Muscle layer of duodenum (tissue), 2 donors: ENCODE measurements at regions not wholly inside any gene's neighbourhood (a gene's known extent, or its start where the extent isn't known, plus 50 kb on each side); places are given as distances from the start of the nearest gene placed in this dataset.

ENCODE experiments used
- H3K27ac ChIP-seq: one replicate; pipeline ENCODE4 v1.7.0; 2013; ENCODE audit warnings: mild to moderate bottlenecking, low read length
- H3K27me3 ChIP-seq: one replicate; pipeline ENCODE4 v1.7.0; 2013; ENCODE audit warnings: low read depth, mild to moderate bottlenecking, control low read depth, low read length
- H3K36me3 ChIP-seq, 2 donors: one replicate each; pipeline ENCODE4 v1.7.0; 2013; ENCODE audit warnings: low read length in 2 of 2, control low read depth in 1 of 2, mild to moderate bottlenecking in 1 of 2; ENCODE audit not compliant: insufficient read depth in 2 of 2, control insufficient read depth in 1 of 2
- H3K4me1 ChIP-seq, 2 donors: one replicate each; pipeline ENCODE4 v1.7.0; 2013; ENCODE audit warnings: low read length in 2 of 2, mild to moderate bottlenecking in 2 of 2, control low read depth in 1 of 2, moderate library complexity in 1 of 2; ENCODE audit not compliant: insufficient read depth in 2 of 2, control insufficient read depth in 1 of 2
- H3K4me3 ChIP-seq, 2 donors: one replicate each; pipeline ENCODE4 v1.7.0; 2013; ENCODE audit warnings: low read length in 2 of 2, low read depth in 1 of 2, mild to moderate bottlenecking in 1 of 2
- H3K9me3 ChIP-seq, 2 donors: one replicate each; pipeline ENCODE4 v1.7.0; 2013; ENCODE audit warnings: low read length in 2 of 2, control low read depth in 1 of 2, mild to moderate bottlenecking in 1 of 2; ENCODE audit not compliant: control insufficient read depth in 1 of 2
- donor health status: healthy.

DNA sequence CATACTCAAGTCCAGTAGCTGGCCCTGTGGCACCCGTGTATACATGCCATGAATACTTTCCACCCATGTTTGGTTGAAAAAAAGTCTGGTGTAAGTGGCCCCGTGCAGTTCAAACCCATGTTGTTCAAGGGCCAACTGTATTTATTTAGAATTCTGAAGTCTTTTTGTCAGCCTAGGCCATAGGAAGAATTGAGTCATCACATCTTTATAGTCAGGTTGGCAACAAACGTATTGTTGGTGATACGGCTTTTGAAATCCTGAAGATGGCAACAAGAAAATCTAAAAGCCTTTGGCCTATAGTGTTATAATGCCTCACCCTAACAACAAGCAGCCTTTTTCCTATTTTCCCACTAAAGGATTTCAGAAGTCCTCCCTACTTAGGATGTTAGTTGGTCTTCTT is 363.6 kb downstream of the PLPP3 start:
- Histone ChIP-seq H3K36me3 (no peaks in the 10 kb centered on the region), H3K27ac (no peak overlapping the region), H3K4me3 (no peak overlapping the region), H3K27me3 (no peaks in the 10 kb centered on the region), H3K4me1 (no peaks in the 10 kb centered on the region), H3K9me3 (no peaks in the 10 kb centered on the region)

DNA sequence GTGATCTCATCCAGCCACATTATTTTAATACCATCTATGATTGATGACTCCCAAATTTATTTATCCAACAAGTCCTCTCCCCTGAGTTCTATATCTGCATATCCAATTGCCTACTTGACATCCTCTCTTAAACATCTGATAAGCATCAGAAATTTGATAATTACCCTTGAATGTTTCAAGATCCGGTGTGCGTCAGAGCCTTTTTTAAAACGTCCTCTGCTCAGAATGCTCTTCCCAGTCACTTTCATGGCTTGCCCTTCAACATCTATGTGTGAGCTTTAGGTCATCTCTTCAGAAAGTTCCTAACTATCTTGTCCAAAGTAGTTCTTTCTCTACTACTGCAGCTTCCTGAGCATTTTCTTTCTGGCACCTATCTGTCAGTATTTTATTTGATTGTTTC is 364.3 kb downstream of the PLPP3 start:
- no peaks in the 10 kb centered on the region for H3K9me3 ChIP-seq
- no peaks in the 10 kb centered on the region for H3K4me1 ChIP-seq
- no peaks in the 10 kb centered on the region for H3K27me3 ChIP-seq
- H3K4me3 ChIP-seq: no peak overlapping the region
- H3K27ac ChIP-seq: no peak overlapping the region
- no peaks in the 10 kb centered on the region for H3K36me3 ChIP-seq

- Histone ChIP-seq H3K27me3 (no peaks in the 10 kb centered on the region), H3K4me1 (no peaks in the 10 kb centered on the region)
Observed at GRCh38 chr1:56213068-56213467, 366.3 kb downstream of the PLPP3 start.

GRCh38 chr1:56212143-56212542 is 367.2 kb downstream of the PLPP3 start:
- Histone ChIP-seq H3K9me3 (peaks cover 0 to 10% of the 10 kb centered on the region in 2 donors), H3K27ac (no peak overlapping the region), H3K4me1 (no peaks in the 10 kb centered on the region), H3K36me3 (no peaks in the 10 kb centered on the region), H3K27me3 (no peaks in the 10 kb centered on the region), H3K4me3 (no peak overlapping the region)

More at GRCh38 chr1:56213068-56213467, 366.3 kb downstream of the PLPP3 start:
- H3K27ac ChIP-seq: no peak overlapping the region
- peaks cover 0 to 4% of the 10 kb centered on the region in 2 donors for H3K9me3 ChIP-seq
- no peaks in the 10 kb centered on the region for H3K36me3 ChIP-seq
- no peak overlapping the region for H3K4me3 ChIP-seq

GRCh38 chr1:56206391-56206790 is 373.0 kb downstream of the PLPP3 start:
- no peaks in the 10 kb centered on the region for H3K4me1 ChIP-seq
- H3K9me3 ChIP-seq: peaks cover 0 to 18% of the 10 kb centered on the region in 2 donors
- no peak overlapping the region for H3K4me3 ChIP-seq
- H3K36me3 ChIP-seq: no peaks in the 10 kb centered on the region
- H3K27me3 ChIP-seq: no peaks in the 10 kb centered on the region
- H3K27ac ChIP-seq: no peak overlapping the region

DNA sequence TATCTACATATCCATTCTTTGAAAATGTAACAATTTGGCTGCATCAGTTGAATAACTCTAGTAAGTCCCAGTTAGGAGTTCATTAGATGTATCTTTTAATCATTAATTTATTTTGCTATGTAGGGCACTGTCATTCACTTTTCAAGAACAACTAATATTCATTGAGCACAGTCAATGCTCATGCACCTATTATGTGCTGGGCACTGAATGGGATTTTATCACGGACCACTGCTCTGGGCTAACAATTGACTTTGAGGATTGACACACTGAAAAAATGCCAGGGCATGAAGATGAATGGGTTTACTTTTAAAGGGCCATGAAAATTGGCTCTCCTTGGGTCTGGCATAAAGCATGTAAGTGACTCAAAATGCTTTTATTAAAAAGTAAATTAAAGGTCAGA is 375.2 kb downstream of the PLPP3 start:
- H3K4me1 ChIP-seq: no peaks in the 10 kb centered on the region
- H3K9me3 ChIP-seq: peaks cover 0 to 18% of the 10 kb centered on the region in 2 donors
- no peaks in the 10 kb centered on the region for H3K36me3 ChIP-seq
- H3K4me3 ChIP-seq: no peak overlapping the region
- no peaks in the 10 kb centered on the region for H3K27me3 ChIP-seq
- no peak overlapping the region for H3K27ac ChIP-seq

- Histone ChIP-seq H3K27me3 (no peaks in the 10 kb centered on the region), H3K4me1 (no peaks in the 10 kb centered on the region), H3K27ac (no peak overlapping the region), H3K36me3 (no peaks in the 10 kb centered on the region), H3K9me3 (peaks cover 0 to 13% of the 10 kb centered on the region in 2 donors), H3K4me3 (no peak overlapping the region)
Observed at GRCh38 chr1:56202796-56203492, 376.4 kb downstream of the PLPP3 start.

DNA sequence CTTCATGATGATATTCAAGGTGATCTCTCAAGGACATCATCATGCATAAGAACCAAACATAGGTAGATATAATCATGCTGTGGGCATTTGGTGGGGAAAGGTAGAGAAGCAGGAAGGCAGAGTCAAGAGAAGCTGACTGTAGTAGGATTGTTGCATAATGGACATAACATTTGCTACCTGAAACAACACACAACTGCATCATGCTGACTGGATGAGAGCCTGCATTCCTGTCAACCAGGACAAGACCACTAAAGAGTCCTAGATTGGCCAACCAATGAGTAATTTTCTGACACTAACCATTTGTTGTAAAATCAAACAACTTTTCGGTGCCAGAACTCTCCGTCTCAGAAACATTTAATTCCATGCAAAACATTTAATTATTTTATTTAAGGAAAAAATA is 377.2 kb downstream of the PLPP3 start:
- Histone ChIP-seq H3K27me3 (no peaks in the 10 kb centered on the region), H3K27ac (no peak overlapping the region), H3K9me3 (peaks cover 0 to 8% of the 10 kb centered on the region in 2 donors), H3K4me3 (no peak overlapping the region), H3K36me3 (no peaks in the 10 kb centered on the region), H3K4me1 (no peaks in the 10 kb centered on the region)

DNA sequence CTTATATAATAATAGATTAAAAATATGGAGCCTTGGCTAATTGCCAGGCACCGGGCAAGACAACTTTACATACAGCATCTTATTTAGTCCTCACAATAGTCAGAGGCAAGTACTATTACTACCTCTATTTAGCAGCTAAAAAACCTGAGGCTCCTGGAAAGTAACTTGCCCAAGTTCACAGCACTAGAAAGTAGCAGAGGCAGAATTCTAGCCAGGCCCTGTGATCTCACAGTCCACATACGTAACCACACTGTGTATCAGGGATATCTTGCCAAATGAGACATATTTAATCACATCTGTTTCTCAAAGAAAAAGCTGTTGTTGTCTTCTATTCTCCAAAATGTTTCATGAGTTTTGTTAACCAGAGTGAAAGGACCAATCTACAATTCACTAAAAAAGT is 378.5 kb downstream of the PLPP3 start:
- Histone ChIP-seq H3K27ac (no peak overlapping the region), H3K9me3 (no peaks in the 10 kb centered on the region), H3K36me3 (no peaks in the 10 kb centered on the region), H3K27me3 (no peaks in the 10 kb centered on the region), H3K4me3 (no peak overlapping the region), H3K4me1 (no peaks in the 10 kb centered on the region)

GRCh38 chr1:56200442-56200841 is 378.9 kb downstream of the PLPP3 start:
- H3K27ac ChIP-seq: no peak overlapping the region

GRCh38 chr1:56199956-56200355 is 379.4 kb downstream of the PLPP3 start:
- no peak overlapping the region for H3K27ac ChIP-seq
- H3K4me3 ChIP-seq: no peak overlapping the region
- H3K27me3 ChIP-seq: no peaks in the 10 kb centered on the region
- H3K9me3 ChIP-seq: no peaks in the 10 kb centered on the region
- no peaks in the 10 kb centered on the region for H3K4me1 ChIP-seq
- H3K36me3 ChIP-seq: no peaks in the 10 kb centered on the region

More at GRCh38 chr1:56200442-56200841, 378.9 kb downstream of the PLPP3 start:
- Histone ChIP-seq H3K36me3 (no peaks in the 10 kb centered on the region), H3K27me3 (no peaks in the 10 kb centered on the region), H3K4me3 (no peak overlapping the region), H3K4me1 (no peaks in the 10 kb centered on the region), H3K9me3 (no peaks in the 10 kb centered on the region)

DNA sequence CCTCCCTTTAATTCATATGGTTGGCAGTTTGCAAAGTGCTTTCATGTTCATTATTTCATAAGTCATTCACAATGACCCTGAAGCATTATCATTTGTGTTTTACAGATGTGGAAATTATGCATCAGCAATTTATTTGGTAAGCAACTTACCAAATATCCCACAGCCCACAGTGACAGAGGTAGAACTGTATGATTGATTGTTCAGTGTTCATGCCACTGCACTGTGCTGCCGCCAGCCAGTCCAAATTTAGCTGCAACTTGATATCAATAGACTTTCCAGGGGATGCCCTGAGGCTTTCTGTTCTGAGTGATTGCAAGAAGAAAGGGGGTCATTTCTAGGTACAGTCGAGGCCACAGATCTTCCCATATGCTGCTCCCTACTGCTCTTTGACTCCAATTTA is 380.3 kb downstream of the PLPP3 start:
- no peak overlapping the region for H3K27ac ChIP-seq

More for the DNA sequence above, 380.3 kb downstream of the PLPP3 start:
- H3K4me3 ChIP-seq: no peak overlapping the region
- no peaks in the 10 kb centered on the region for H3K27me3 ChIP-seq
- no peaks in the 10 kb centered on the region for H3K4me1 ChIP-seq
- H3K36me3 ChIP-seq: no peaks in the 10 kb centered on the region
- H3K9me3 ChIP-seq: no peaks in the 10 kb centered on the region
